DOHH2 (cell line): ENCODE measurements at regions not wholly inside any gene's neighbourhood (a gene's known extent, or its start where the extent isn't known, plus 50 kb on each side); places are given as distances from the start of the nearest gene placed in this dataset.

ENCODE experiments used
- EZH2phosphoT487 ChIP-seq: fragments of 200-600 bp; sonication (generic); IDR thresholded peaks from 2 replicates; pipeline ENCODE4 v1.6.1; 2017; ENCODE audit warnings: borderline replicate concordance, mild to moderate bottlenecking, antibody characterized with exemption, low read length, moderate library complexity, mixed read lengths
- TF ChIP-seq, protein P1 (sequence below): fragments of 200-600 bp; sonication (generic); IDR thresholded peaks from one replicate; pipeline ENCODE4 v1.5.1; 2014; ENCODE audit warnings: antibody characterized with exemption, mild to moderate bottlenecking, low read depth, low read length; ENCODE audit not compliant: poor library complexity, severe bottlenecking

GRCh38 chr4:42767669-42768068, 110.8 kb upstream of the ATP8A1 start:
- TF ChIP-seq, protein P1, sequence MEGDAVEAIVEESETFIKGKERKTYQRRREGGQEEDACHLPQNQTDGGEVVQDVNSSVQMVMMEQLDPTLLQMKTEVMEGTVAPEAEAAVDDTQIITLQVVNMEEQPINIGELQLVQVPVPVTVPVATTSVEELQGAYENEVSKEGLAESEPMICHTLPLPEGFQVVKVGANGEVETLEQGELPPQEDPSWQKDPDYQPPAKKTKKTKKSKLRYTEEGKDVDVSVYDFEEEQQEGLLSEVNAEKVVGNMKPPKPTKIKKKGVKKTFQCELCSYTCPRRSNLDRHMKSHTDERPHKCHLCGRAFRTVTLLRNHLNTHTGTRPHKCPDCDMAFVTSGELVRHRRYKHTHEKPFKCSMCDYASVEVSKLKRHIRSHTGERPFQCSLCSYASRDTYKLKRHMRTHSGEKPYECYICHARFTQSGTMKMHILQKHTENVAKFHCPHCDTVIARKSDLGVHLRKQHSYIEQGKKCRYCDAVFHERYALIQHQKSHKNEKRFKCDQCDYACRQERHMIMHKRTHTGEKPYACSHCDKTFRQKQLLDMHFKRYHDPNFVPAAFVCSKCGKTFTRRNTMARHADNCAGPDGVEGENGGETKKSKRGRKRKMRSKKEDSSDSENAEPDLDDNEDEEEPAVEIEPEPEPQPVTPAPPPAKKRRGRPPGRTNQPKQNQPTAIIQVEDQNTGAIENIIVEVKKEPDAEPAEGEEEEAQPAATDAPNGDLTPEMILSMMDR, result no peak
- no peak for TF ChIP-seq EZH2phosphoT487
